Loucy (cell line): ENCODE measurements at regions not wholly inside any gene's neighbourhood (a gene's known extent, or its start where the extent isn't known, plus 50 kb on each side); places are given as distances from the start of the nearest gene placed in this dataset.
"Not testable (repeated sequence)": the region's sequence is repeated elsewhere in the genome, so short reads cannot be mapped to it uniquely, and the experiment has no call there.

ENCODE experiments used
- H2AFZ ChIP-seq: fragments of 200-600 bp; sonication (generic); 2 replicates; pipeline ENCODE4 v1.6.0; 2016; ENCODE audit warnings: antibody characterized with exemption, mild to moderate bottlenecking, low read length, moderate library complexity
- H3F3A ChIP-seq: fragments of 200-600 bp; 2 replicates; pipeline ENCODE4 v1.6.0; 2016; ENCODE audit warnings: antibody characterized with exemption, low read depth, mild to moderate bottlenecking
- H3K27me3 ChIP-seq: fragments of 200-600 bp; sonication (generic); 2 replicates; pipeline ENCODE4 v1.6.1; 2014; ENCODE audit warnings: low read length, mild to moderate bottlenecking; ENCODE audit not compliant: insufficient read depth, poor library complexity, severe bottlenecking
- H3K36me3 ChIP-seq: fragments of 200-600 bp; sonication (generic); 2 replicates; pipeline ENCODE4 v1.6.1; 2016; ENCODE audit warnings: low read length; ENCODE audit not compliant: insufficient read depth
- H3K4me1 ChIP-seq: fragments of 200-600 bp; sonication (generic); 2 replicates; pipeline ENCODE4 v1.5.1; 2014; ENCODE audit warnings: low read length, mild to moderate bottlenecking; ENCODE audit not compliant: insufficient read depth, poor library complexity, severe bottlenecking
- H3K4me2 ChIP-seq: fragments of 200-600 bp; sonication (generic); 2 replicates; pipeline ENCODE4 v1.6.0; 2014; ENCODE audit warnings: antibody characterized with exemption, low read length, low read depth, mild to moderate bottlenecking; ENCODE audit not compliant: poor library complexity, severe bottlenecking
- H3K4me3 ChIP-seq: fragments of 200-600 bp; sonication (generic); 2 replicates; pipeline ENCODE4 v1.5.1; 2014; ENCODE audit warnings: low read length, mild to moderate bottlenecking, mixed read lengths; ENCODE audit not compliant: poor library complexity, severe bottlenecking
- H3K79me2 ChIP-seq: fragments of 200-600 bp; sonication (generic); 2 replicates; pipeline ENCODE4 v1.6.1; 2014; ENCODE audit warnings: low read length; ENCODE audit not compliant: insufficient read depth
- H3K9ac ChIP-seq: fragments of 200-600 bp; sonication (generic); 2 replicates; pipeline ENCODE4 v1.6.0; 2014; ENCODE audit warnings: mild to moderate bottlenecking, low read depth, low read length, moderate library complexity; ENCODE audit not compliant: poor library complexity, severe bottlenecking
- H3K9me2 ChIP-seq: fragments of 200-600 bp; sonication (generic); replicated peaks from 2 replicates; pipeline ENCODE4 v1.6.1; 2016; ENCODE audit warnings: low read depth, low read length, mixed read lengths
- H3K9me3 ChIP-seq: fragments of 200-600 bp; sonication (generic); 2 replicates; pipeline ENCODE4 v1.6.1; 2014; ENCODE audit warnings: mild to moderate bottlenecking, antibody characterized with exemption, low read length, low read depth; ENCODE audit not compliant: insufficient read depth
- H4K20me1 ChIP-seq: fragments of 200-600 bp; sonication (generic); 2 replicates; pipeline ENCODE4 v1.6.0; 2014; ENCODE audit warnings: antibody characterized with exemption, low read length, mild to moderate bottlenecking; ENCODE audit not compliant: insufficient read depth, poor library complexity, severe bottlenecking
- CTCF ChIP-seq: fragments of 200-600 bp; sonication (generic); conservative IDR thresholded peaks from 2 replicates; pipeline ENCODE4 v1.5.1; 2014; ENCODE audit warnings: mild to moderate bottlenecking, antibody characterized with exemption, low read length
- EZH2phosphoT487 ChIP-seq: fragments of 200-600 bp; IDR thresholded peaks from 2 replicates; pipeline ENCODE4 v1.6.1; 2018; ENCODE audit warnings: antibody characterized with exemption, mild to moderate bottlenecking, moderate library complexity, borderline replicate concordance

GRCh38 chr2:223185638-223186037 lies 133.6 kb downstream of the KCNE4 start:
- H3K4me1 ChIP-seq = no peaks in the 10 kb centered on the region
- H3K79me2 ChIP-seq = no peaks in the 10 kb centered on the region
- H3K4me2 ChIP-seq = no peak overlapping the region
- H3K9ac ChIP-seq = no peak overlapping the region
- no peak overlapping the region for H2AFZ ChIP-seq
- H3K27me3 ChIP-seq = no peaks in the 10 kb centered on the region
- no peaks in the 10 kb centered on the region for H4K20me1 ChIP-seq
- no peaks in the 10 kb centered on the region for H3K36me3 ChIP-seq
- no peak overlapping the region for H3K4me3 ChIP-seq
- H3K9me2 ChIP-seq = no peaks in the 10 kb centered on the region
- H3F3A ChIP-seq = no peaks in the 10 kb centered on the region
- TF ChIP-seq CTCF (no peak), EZH2phosphoT487 (no peak)
- H3K9me3 ChIP-seq = no peaks in the 10 kb centered on the region

- Histone ChIP-seq H3K9ac (no peak overlapping the region), H3K79me2 (no peaks in the 10 kb centered on the region), H3K4me2 (no peak overlapping the region), H2AFZ (no peak overlapping the region), H3K9me2 (no peaks in the 10 kb centered on the region), H3K36me3 (no peaks in the 10 kb centered on the region), H4K20me1 (no peaks in the 10 kb centered on the region), H3K4me1 (no peaks in the 10 kb centered on the region), H3K9me3 (no peaks in the 10 kb centered on the region), H3F3A (no peaks in the 10 kb centered on the region), H3K4me3 (no peak overlapping the region), H3K27me3 (no peaks in the 10 kb centered on the region)
- TF ChIP-seq EZH2phosphoT487 = no peak
- no peak for TF ChIP-seq CTCF
Observed at GRCh38 chr2:223187256-223187655, 135.3 kb downstream of the KCNE4 start.

- H3K9ac ChIP-seq, H3K4me1 ChIP-seq, H3K9me3 ChIP-seq, H4K20me1 ChIP-seq, H3K36me3 ChIP-seq, H3K27me3 ChIP-seq, H3K4me2 ChIP-seq, H2AFZ ChIP-seq, H3F3A ChIP-seq, H3K4me3 ChIP-seq, H3K9me2 ChIP-seq, H3K79me2 ChIP-seq: not testable (repeated sequence)
Observed at GRCh38 chr2:223190561-223191206, 138.7 kb downstream of the KCNE4 start.

GRCh38 chr2:223196331-223196730 lies 144.3 kb downstream of the KCNE4 start:
- no peak overlapping the region for H3K4me3 ChIP-seq
- H4K20me1 ChIP-seq = no peaks in the 10 kb centered on the region
- TF ChIP-seq EZH2phosphoT487 (no peak), CTCF (no peak)
- H3K9me2 ChIP-seq = no peaks in the 10 kb centered on the region
- no peak overlapping the region for H2AFZ ChIP-seq
- H3K79me2 ChIP-seq = no peaks in the 10 kb centered on the region
- H3K4me2 ChIP-seq = no peak overlapping the region
- no peaks in the 10 kb centered on the region for H3K27me3 ChIP-seq
- H3K9ac ChIP-seq = no peak overlapping the region
- H3K36me3 ChIP-seq = no peaks in the 10 kb centered on the region
- no peaks in the 10 kb centered on the region for H3F3A ChIP-seq
- no peaks in the 10 kb centered on the region for H3K9me3 ChIP-seq
- no peaks in the 10 kb centered on the region for H3K4me1 ChIP-seq
